GM19025 (cell line): ENCODE measurements at regions not wholly inside any gene's neighbourhood (a gene's known extent, or its start where the extent isn't known, plus 50 kb on each side); places are given as distances from the start of the nearest gene placed in this dataset.
"Not testable (repeated sequence)": the region's sequence is repeated elsewhere in the genome, so short reads cannot be mapped to it uniquely, and the experiment has no call there.

ENCODE experiments used
- ATAC-seq: cut with Tn5 transposase; IDR thresholded peaks from one replicate; pipeline ENCODE4 v1.9.1; 2021; ENCODE audit warnings: mild to moderate bottlenecking, low read depth, moderate library complexity; ENCODE audit not compliant: unreplicated experiment

GRCh38 chr2:230593765-230594164 is 118.9 kb upstream of the CAB39 start:
- no peak for ATAC-seq

GRCh38 chr2:230594286-230594840 is 118.3 kb upstream of the CAB39 start:
- ATAC-seq = no peak

GRCh38 chr2:230599853-230600252 is 112.8 kb upstream of the CAB39 start:
- ATAC-seq = no peak

GRCh38 chr2:230600285-230600684 is 112.4 kb upstream of the CAB39 start:
- no peak for ATAC-seq

GRCh38 chr2:230600881-230601280 is 111.8 kb upstream of the CAB39 start:
- no peak for ATAC-seq

GRCh38 chr2:230601510-230601909 is 111.1 kb upstream of the CAB39 start:
- no peak for ATAC-seq

- peak; percentile 62 for ATAC-seq
Observed at GRCh38 chr2:230602562-230603230, 109.9 kb upstream of the CAB39 start.

GRCh38 chr2:230603317-230603716 is 109.3 kb upstream of the CAB39 start:
- not testable (repeated sequence) for ATAC-seq

GRCh38 chr2:230604158-230604557 is 108.5 kb upstream of the CAB39 start:
- not testable (repeated sequence) for ATAC-seq

- ATAC-seq = no peak
Observed at GRCh38 chr2:230614040-230614439, 98.6 kb upstream of the CAB39 start.

GRCh38 chr2:230614913-230615332 is 97.7 kb upstream of the CAB39 start:
- peak; percentile 77 for ATAC-seq

- ATAC-seq = not testable (repeated sequence)
Observed at GRCh38 chr2:230617256-230617706, 95.4 kb upstream of the CAB39 start.

GRCh38 chr2:230619491-230619890 is 93.2 kb upstream of the CAB39 start:
- no peak for ATAC-seq

- not testable (repeated sequence) for ATAC-seq
Observed at GRCh38 chr2:230625220-230625619, 87.4 kb upstream of the CAB39 start.

GRCh38 chr2:230627091-230627490 is 85.6 kb upstream of the CAB39 start:
- ATAC-seq = not testable (repeated sequence)

GRCh38 chr2:230627806-230628724 is 84.6 kb upstream of the CAB39 start:
- no peak for ATAC-seq

GRCh38 chr2:230631470-230631869 is 81.2 kb upstream of the CAB39 start:
- ATAC-seq = no peak

- ATAC-seq = no peak
Observed at GRCh38 chr2:230634146-230634545, 78.5 kb upstream of the CAB39 start.

GRCh38 chr2:230634721-230635313 is 77.8 kb upstream of the CAB39 start:
- not testable (repeated sequence) for ATAC-seq

GRCh38 chr2:230636684-230637271 is 75.9 kb upstream of the CAB39 start:
- no peak for ATAC-seq
